ENCODE measurements at regions not wholly inside any gene's neighbourhood (a gene's known extent, or its start where the extent isn't known, plus 50 kb on each side); places are given as distances from the start of the nearest gene placed in this dataset.

DNA sequence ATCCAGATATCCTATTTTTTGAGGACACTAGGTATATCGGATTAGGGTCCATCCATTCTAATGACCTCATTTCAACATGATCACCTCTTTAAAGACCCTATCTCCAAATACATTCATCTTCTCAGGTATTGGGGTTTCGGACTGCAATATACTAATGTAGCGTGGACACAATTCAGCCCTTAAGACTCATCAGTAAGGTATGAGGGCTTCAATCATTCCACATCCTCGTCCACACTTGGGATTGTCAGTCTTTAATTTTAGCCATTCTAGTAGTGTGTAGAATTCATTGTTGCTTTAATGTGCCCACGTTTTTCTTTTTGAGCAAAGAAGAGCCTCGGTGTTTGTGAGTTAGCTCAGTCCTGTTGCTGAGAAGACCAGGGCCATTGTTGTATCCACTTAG lies 177.0 kb upstream of the TBX3 start:
- ATAC-seq = no peak
- no peak for TF ChIP-seq TCF4 (CRISPR knock-in tag; IDR thresholded peaks at IDR 0.05; ENCODE audit: borderline replicate concordance)
- no peak for TF ChIP-seq CSDC2 (CRISPR knock-in tag; IDR thresholded peaks at IDR 0.05)
- no peak for TF ChIP-seq ZNF8 (CRISPR knock-in tag; IDR thresholded peaks at IDR 0.05)
- TF ChIP-seq ZFP30 (CRISPR knock-in tag; IDR thresholded peaks at IDR 0.05) = no peak
- no peak for TF ChIP-seq ARNTL (CRISPR knock-in tag; IDR thresholded peaks at IDR 0.05; ENCODE audit: borderline replicate concordance, low read depth)
- TF ChIP-seq RARB (CRISPR knock-in tag; IDR thresholded peaks at IDR 0.05) = no peak
- no peak for TF ChIP-seq OSR1 (CRISPR knock-in tag; IDR thresholded peaks at IDR 0.05)
- TF ChIP-seq ZNF565 (CRISPR knock-in tag; conservative IDR thresholded peaks at IDR 0.05; ENCODE audit: low read depth) = no peak
- TF ChIP-seq BACH2 (CRISPR knock-in tag; IDR thresholded peaks at IDR 0.05; ENCODE audit: borderline replicate concordance) = no peak
- TF ChIP-seq, protein P1, sequence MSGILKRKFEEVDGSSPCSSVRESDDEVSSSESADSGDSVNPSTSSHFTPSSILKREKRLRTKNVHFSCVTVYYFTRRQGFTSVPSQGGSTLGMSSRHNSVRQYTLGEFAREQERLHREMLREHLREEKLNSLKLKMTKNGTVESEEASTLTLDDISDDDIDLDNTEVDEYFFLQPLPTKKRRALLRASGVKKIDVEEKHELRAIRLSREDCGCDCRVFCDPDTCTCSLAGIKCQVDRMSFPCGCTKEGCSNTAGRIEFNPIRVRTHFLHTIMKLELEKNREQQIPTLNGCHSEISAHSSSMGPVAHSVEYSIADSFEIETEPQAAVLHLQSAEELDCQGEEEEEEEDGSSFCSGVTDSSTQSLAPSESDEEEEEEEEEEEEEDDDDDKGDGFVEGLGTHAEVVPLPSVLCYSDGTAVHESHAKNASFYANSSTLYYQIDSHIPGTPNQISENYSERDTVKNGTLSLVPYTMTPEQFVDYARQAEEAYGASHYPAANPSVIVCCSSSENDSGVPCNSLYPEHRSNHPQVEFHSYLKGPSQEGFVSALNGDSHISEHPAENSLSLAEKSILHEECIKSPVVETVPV (CRISPR knock-in tag; IDR thresholded peaks at IDR 0.05) = no peak
- TF ChIP-seq GLIS3 (CRISPR knock-in tag; IDR thresholded peaks at IDR 0.05) = no peak
- TF ChIP-seq SNAI2 (CRISPR knock-in tag; IDR thresholded peaks at IDR 0.05) = no peak
- TF ChIP-seq ZC3H10 (CRISPR knock-in tag; IDR thresholded peaks at IDR 0.05) = no peak
- no peak for TF ChIP-seq PPARA (CRISPR knock-in tag; IDR thresholded peaks at IDR 0.05; ENCODE audit: borderline replicate concordance)
- TF ChIP-seq ESRRG (CRISPR knock-in tag; IDR thresholded peaks at IDR 0.05) = no peak
- no peak for TF ChIP-seq CREB5 (CRISPR knock-in tag; IDR thresholded peaks at IDR 0.05; ENCODE audit: low read depth)
- TF ChIP-seq, protein P2, sequence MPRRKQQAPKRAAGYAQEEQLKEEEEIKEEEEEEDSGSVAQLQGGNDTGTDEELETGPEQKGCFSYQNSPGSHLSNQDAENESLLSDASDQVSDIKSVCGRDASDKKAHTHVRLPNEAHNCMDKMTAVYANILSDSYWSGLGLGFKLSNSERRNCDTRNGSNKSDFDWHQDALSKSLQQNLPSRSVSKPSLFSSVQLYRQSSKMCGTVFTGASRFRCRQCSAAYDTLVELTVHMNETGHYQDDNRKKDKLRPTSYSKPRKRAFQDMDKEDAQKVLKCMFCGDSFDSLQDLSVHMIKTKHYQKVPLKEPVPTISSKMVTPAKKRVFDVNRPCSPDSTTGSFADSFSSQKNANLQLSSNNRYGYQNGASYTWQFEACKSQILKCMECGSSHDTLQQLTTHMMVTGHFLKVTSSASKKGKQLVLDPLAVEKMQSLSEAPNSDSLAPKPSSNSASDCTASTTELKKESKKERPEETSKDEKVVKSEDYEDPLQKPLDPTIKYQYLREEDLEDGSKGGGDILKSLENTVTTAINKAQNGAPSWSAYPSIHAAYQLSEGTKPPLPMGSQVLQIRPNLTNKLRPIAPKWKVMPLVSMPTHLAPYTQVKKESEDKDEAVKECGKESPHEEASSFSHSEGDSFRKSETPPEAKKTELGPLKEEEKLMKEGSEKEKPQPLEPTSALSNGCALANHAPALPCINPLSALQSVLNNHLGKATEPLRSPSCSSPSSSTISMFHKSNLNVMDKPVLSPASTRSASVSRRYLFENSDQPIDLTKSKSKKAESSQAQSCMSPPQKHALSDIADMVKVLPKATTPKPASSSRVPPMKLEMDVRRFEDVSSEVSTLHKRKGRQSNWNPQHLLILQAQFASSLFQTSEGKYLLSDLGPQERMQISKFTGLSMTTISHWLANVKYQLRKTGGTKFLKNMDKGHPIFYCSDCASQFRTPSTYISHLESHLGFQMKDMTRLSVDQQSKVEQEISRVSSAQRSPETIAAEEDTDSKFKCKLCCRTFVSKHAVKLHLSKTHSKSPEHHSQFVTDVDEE (CRISPR knock-in tag; IDR thresholded peaks at IDR 0.05) = no peak
- no peak for TF ChIP-seq TOX (CRISPR knock-in tag; IDR thresholded peaks at IDR 0.05; ENCODE audit: borderline replicate concordance)
- TF ChIP-seq ISL1 (CRISPR knock-in tag; IDR thresholded peaks at IDR 0.05) = no peak

GRCh38 chr12:114858388-114859146 lies 174.6 kb upstream of the TBX3 start:
- no peak for ATAC-seq
- no peak for TF ChIP-seq BACH2 (CRISPR knock-in tag; IDR thresholded peaks at IDR 0.05; ENCODE audit: borderline replicate concordance)
- no peak for TF ChIP-seq GLIS3 (CRISPR knock-in tag; IDR thresholded peaks at IDR 0.05)
- TF ChIP-seq, protein P1 (CRISPR knock-in tag; IDR thresholded peaks at IDR 0.05) = no peak
- no peak for TF ChIP-seq ZNF70 (CRISPR knock-in tag; IDR thresholded peaks at IDR 0.05)
- TF ChIP-seq SNAI2 (CRISPR knock-in tag; IDR thresholded peaks at IDR 0.05) = no peak
- no peak for TF ChIP-seq ZNF565 (CRISPR knock-in tag; conservative IDR thresholded peaks at IDR 0.05; ENCODE audit: low read depth)
- TF ChIP-seq ZFP3 (CRISPR knock-in tag; IDR thresholded peaks at IDR 0.05) = no peak
- TF ChIP-seq OSR1 (CRISPR knock-in tag; IDR thresholded peaks at IDR 0.05) = no peak
- no peak for TF ChIP-seq TCF4 (CRISPR knock-in tag; IDR thresholded peaks at IDR 0.05; ENCODE audit: borderline replicate concordance)
- TF ChIP-seq PATZ1 (CRISPR knock-in tag; IDR thresholded peaks at IDR 0.05; ENCODE audit: borderline replicate concordance) = no peak
- TF ChIP-seq, protein P3, sequence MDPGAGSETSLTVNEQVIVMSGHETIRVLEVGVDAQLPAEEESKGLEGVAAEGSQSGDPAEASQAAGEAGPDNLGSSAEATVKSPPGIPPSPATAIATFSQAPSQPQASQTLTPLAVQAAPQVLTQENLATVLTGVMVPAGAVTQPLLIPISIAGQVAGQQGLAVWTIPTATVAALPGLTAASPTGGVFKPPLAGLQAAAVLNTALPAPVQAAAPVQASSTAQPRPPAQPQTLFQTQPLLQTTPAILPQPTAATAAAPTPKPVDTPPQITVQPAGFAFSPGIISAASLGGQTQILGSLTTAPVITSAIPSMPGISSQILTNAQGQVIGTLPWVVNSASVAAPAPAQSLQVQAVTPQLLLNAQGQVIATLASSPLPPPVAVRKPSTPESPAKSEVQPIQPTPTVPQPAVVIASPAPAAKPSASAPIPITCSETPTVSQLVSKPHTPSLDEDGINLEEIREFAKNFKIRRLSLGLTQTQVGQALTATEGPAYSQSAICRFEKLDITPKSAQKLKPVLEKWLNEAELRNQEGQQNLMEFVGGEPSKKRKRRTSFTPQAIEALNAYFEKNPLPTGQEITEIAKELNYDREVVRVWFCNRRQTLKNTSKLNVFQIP (CRISPR knock-in tag; IDR thresholded peaks at IDR 0.05; ENCODE audit: borderline replicate concordance, low read depth) = no peak
- TF ChIP-seq ZNF8 (CRISPR knock-in tag; IDR thresholded peaks at IDR 0.05) = no peak
- TF ChIP-seq, protein P2 (CRISPR knock-in tag; IDR thresholded peaks at IDR 0.05) = no peak
- no peak for TF ChIP-seq ISL1 (CRISPR knock-in tag; IDR thresholded peaks at IDR 0.05)
